Adrenal gland (tissue), 5 donors: ENCODE measurements at regions not wholly inside any gene's neighbourhood (a gene's known extent, or its start where the extent isn't known, plus 50 kb on each side); places are given as distances from the start of the nearest gene placed in this dataset.

Source experiments
- CTCF ChIP-seq, 6 experiments: fragments of 450-650 bp in 4 of 6; fragments of 200-600 bp in 2 of 6; sonication (generic) in 1 of 6; IDR thresholded peaks; 1 replicate in 5 of 6; 2 replicates in 1 of 6; pipeline versions ENCODE4 v1.5.1 to v1.8.0; 2016 to 2021; ENCODE audit warnings: antibody characterized with exemption in 6 of 6, mild to moderate bottlenecking in 2 of 6, moderate library complexity in 1 of 6
- POLR2A ChIP-seq, 2 donors: fragments of 450-650 bp; IDR thresholded peaks; one replicate each; pipeline ENCODE4 v1.6.1; 2017; ENCODE audit warnings: antibody characterized with exemption in 2 of 2, mild to moderate bottlenecking in 2 of 2, moderate library complexity in 1 of 2
- donor health status: DM: no; HTN: no; CAD: no.

GRCh38 chr9:3150074-3150473 is 306.2 kb upstream of the PUM3 start:
- no peak for TF ChIP-seq CTCF (IDR thresholded peaks at IDR 0.05)
- no peak for TF ChIP-seq POLR2A (IDR thresholded peaks at IDR 0.05)
